GM12891 (cell line): ENCODE measurements at regions not wholly inside any gene's neighbourhood (a gene's known extent, or its start where the extent isn't known, plus 50 kb on each side); places are given as distances from the start of the nearest gene placed in this dataset.

Experiments used
- PAX5 ChIP-seq: IDR thresholded peaks from 2 replicates; pipeline ENCODE4 v1.6.1; 2011; ENCODE audit warnings: low read length, moderate library complexity, mild to moderate bottlenecking; ENCODE audit not compliant: insufficient read depth, severe bottlenecking
- POLR2A ChIP-seq: IDR thresholded peaks from 2 replicates; pipeline ENCODE4 v1.6.1; 2011; ENCODE audit warnings: low read depth, low read length, control low read depth
- POLR2AphosphoS5 ChIP-seq: IDR thresholded peaks from 2 replicates; pipeline ENCODE4 v1.6.1; 2011; ENCODE audit warnings: low read depth, low read length, control low read depth
- TAF1 ChIP-seq: IDR thresholded peaks from 2 replicates; pipeline ENCODE4 v1.6.1; 2011; ENCODE audit warnings: low read depth, low read length, control low read depth

- TF ChIP-seq POLR2AphosphoS5 (no peak), POLR2A (no peak), PAX5 (no peak), TAF1 (no peak)
Observed at GRCh38 chr2:193357508-193357907, 1162.8 kb upstream of the TMEFF2 start.
